ENCODE measurements at regions not wholly inside any gene's neighbourhood (a gene's known extent, or its start where the extent isn't known, plus 50 kb on each side); places are given as distances from the start of the nearest gene placed in this dataset.

- no peak for TF ChIP-seq CTCF (IDR thresholded peaks at IDR 0.05; ENCODE audit: control extremely low read depth, extremely low read depth, low read depth, missing control alignments)
- POLR2A ChIA-PET: no interaction called here
- CTCF ChIA-PET: no interaction called here
- DNase-seq (ENCODE audit: extremely low spot score): no peak
These were observed 739.9 kb downstream of the C6orf118 start for GRCh38 chr6:164569509-164569908.

- POLR2A ChIA-PET: no interaction called here
- TF ChIP-seq CTCF (IDR thresholded peaks at IDR 0.05; ENCODE audit: control extremely low read depth, extremely low read depth, low read depth, missing control alignments): no peak
- no peak for DNase-seq (ENCODE audit: extremely low spot score)
- CTCF ChIA-PET: no interaction called here
These were observed 745.5 kb downstream of the C6orf118 start for GRCh38 chr6:164563924-164564323.

GRCh38 chr6:164561656-164562055 is 747.7 kb downstream of the C6orf118 start:
- no peak for TF ChIP-seq CTCF (IDR thresholded peaks at IDR 0.05; ENCODE audit: control extremely low read depth, extremely low read depth, low read depth, missing control alignments)
- CTCF ChIA-PET: no interaction called here
- DNase-seq (ENCODE audit: extremely low spot score): no peak
- POLR2A ChIA-PET: no interaction called here

- CTCF ChIA-PET: no interaction called here
- no peak for TF ChIP-seq CTCF (IDR thresholded peaks at IDR 0.05; ENCODE audit: control extremely low read depth, extremely low read depth, low read depth, missing control alignments)
- POLR2A ChIA-PET: no interaction called here
- no peak for DNase-seq (ENCODE audit: extremely low spot score)
These were observed 754.5 kb downstream of the C6orf118 start for GRCh38 chr6:164554700-164555476.

GRCh38 chr6:164554226-164554625 is 755.2 kb downstream of the C6orf118 start:
- TF ChIP-seq CTCF (IDR thresholded peaks at IDR 0.05; ENCODE audit: control extremely low read depth, extremely low read depth, low read depth, missing control alignments): no peak
- no peak for DNase-seq (ENCODE audit: extremely low spot score)
- ChIA-PET CTCF (interaction anchor here (1.3 kb wide), 1 partner anchor 8 kb away, joined by 3 read pairs; no protein-coding TSS in a partner anchor), POLR2A (no interaction called here)

- no peak for TF ChIP-seq CTCF (IDR thresholded peaks at IDR 0.05; ENCODE audit: control extremely low read depth, extremely low read depth, low read depth, missing control alignments)
- no peak for DNase-seq (ENCODE audit: extremely low spot score)
- ChIA-PET CTCF (no interaction called here), POLR2A (no interaction called here)
These were observed 757.7 kb downstream of the C6orf118 start for GRCh38 chr6:164551706-164552105.

All from GM10248 (cell line).